ENCODE measurements at regions not wholly inside any gene's neighbourhood (a gene's known extent, or its start where the extent isn't known, plus 50 kb on each side); places are given as distances from the start of the nearest gene placed in this dataset.
"Not testable (repeated sequence)": the region's sequence is repeated elsewhere in the genome, so short reads cannot be mapped to it uniquely, and the experiment has no call there.

DNA sequence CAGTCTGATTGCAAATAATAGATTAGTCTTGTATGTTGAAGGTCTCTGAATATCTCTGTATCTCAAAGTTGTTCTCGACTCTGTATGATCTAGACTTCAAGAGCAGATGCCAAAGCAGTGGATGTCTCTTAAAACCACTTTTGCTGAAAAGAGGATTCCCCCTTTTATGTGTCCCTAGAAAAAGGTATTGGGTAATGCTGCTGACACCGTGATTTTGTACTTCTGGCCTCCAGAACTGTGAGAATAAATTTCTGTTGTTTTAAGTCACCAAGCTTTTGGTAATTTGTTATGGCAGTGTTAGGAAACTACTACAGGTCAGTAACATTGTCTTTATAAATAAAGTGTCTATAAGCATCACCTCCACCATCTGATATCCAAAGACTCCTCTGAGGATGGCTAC lies 85.3 kb upstream of the PIK3R1 start:
- no peak for DNase-seq
- H3K27me3 ChIP-seq (ENCODE audit: control insufficient read depth, insufficient read depth, low read length) = no peaks in the 10 kb centered on the region
- no peak overlapping the region for H3K4me3 ChIP-seq (ENCODE audit: insufficient read depth, low read depth, low read length)
- no peaks in the 10 kb centered on the region for H3K36me3 ChIP-seq (replicated peaks; ENCODE audit: control insufficient read depth, insufficient read depth, low read length)

DNA sequence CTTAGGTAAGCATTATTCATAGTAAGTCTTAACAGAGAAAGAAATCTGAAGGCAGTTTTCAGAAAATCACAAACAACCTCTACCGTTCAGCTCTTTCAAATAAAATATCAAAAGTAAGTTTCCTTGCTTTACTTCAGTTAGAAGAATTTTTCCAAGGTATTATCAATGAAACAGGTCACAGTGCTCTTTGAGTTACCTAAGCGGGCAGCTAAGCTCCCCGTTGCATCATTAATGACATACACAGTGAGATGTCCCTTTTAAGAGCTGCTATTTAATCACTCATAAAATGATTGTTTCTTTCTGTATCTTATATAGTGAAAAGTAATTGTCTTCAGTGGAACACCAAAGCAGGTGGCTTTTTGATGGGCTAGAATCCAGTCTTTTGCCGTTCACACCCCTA lies 86.2 kb upstream of the PIK3R1 start:
- Histone ChIP-seq H3K4me3 (ENCODE audit: insufficient read depth, low read depth, low read length) (no peak overlapping the region), H3K27me3 (ENCODE audit: control insufficient read depth, insufficient read depth, low read length) (no peaks in the 10 kb centered on the region), H3K36me3 (replicated peaks; ENCODE audit: control insufficient read depth, insufficient read depth, low read length) (no peaks in the 10 kb centered on the region)
- no peak for DNase-seq

DNA sequence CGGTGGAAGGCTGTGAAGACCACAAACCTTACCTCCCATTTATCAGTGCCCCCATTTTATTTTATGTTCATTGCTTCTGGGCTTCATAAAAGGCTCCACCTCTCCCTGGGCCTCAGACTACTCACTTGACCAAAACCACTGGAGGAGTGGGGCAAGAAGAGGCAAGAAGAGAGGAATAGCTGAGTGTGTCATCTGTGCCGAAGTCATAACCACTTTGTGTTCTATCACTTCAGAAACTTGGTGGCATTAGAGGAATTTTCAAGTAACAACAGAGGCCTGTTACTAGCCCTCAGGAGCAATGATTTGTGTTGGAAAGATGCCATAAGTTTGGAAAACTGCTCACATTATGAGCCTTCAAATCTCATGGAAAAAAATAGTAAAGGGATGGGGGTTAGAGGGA lies 88.7 kb upstream of the PIK3R1 start:
- Histone ChIP-seq H3K4me3 (ENCODE audit: insufficient read depth, low read depth, low read length) (no peak overlapping the region), H3K36me3 (replicated peaks; ENCODE audit: control insufficient read depth, insufficient read depth, low read length) (no peaks in the 10 kb centered on the region), H3K27me3 (ENCODE audit: control insufficient read depth, insufficient read depth, low read length) (no peaks in the 10 kb centered on the region)
- no peak for DNase-seq

DNA sequence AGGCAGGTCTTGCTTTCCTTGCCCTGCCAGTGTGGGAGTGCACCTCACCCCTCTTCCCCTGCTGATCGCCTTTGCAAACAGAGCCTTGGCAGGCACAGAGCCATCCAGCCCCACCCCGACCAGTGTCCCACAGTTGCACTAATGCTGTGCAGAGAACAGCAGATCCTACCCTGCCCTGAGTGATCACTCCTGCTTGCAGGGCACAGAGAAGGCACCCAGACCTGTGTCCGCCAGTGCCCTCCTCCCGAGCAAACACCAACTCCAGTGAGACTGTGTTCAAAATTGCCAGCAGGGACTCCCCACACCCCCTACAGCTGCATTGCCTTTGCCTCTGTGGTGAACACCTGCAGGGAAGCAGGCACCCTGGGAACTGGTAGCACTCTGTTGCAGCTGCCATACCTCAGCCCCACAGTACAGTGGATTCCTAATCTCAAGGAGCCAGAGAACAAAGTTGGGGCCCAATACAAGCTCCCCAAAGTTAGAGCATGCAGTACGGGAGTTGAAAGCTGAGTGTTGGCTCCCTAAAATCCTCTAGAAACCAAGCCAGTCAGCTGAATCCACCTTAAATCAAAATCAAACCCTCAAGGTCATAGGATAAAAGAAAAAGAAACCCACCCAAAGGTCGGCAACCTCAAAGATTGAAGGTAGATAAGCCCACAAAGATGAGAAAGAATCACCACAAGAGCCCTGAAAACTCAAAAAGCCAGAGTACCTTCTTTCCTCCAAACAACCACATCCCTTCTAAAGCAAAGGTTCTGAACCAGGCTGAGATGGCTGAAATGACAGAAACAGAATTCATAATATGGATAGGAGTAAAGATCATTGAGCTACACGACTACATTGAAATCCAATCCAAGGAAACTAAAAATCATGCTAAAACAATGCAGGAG lies 92.9 kb upstream of the PIK3R1 start:
- H3K36me3 ChIP-seq (replicated peaks; ENCODE audit: control insufficient read depth, insufficient read depth, low read length) = no peaks in the 10 kb centered on the region
- no peaks in the 10 kb centered on the region for H3K27me3 ChIP-seq (ENCODE audit: control insufficient read depth, insufficient read depth, low read length)
- no peak overlapping the region for H3K4me3 ChIP-seq (ENCODE audit: insufficient read depth, low read depth, low read length)
- no peak for DNase-seq

DNA sequence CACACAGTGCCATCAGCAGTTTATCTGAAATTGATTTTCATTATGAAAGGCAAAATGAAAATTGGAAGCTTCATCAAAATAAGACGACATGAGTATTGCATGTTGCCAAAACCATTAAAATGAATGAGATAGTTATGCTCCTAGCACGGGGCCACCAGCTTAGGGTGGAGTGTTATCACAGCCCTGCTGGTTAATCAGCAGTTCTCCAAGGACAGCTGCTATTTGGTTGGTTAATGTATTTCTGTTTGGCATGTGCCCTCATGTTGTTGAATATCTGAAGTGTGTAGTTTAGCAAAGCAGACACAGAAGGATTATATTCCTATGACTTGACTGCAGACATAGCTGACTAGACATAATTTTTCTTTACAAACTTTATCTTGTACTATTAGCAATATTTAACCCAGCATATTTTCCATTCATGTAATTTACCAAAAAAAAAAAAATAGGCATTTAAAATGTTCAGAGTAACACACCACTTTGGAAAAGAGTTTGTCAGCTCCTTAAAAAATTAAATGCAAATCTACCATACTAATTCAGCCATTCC lies 98.6 kb upstream of the PIK3R1 start:
- no peaks in the 10 kb centered on the region for H3K36me3 ChIP-seq (replicated peaks; ENCODE audit: control insufficient read depth, insufficient read depth, low read length)
- no peaks in the 10 kb centered on the region for H3K27me3 ChIP-seq (ENCODE audit: control insufficient read depth, insufficient read depth, low read length)
- DNase-seq = no peak
- H3K4me3 ChIP-seq (ENCODE audit: insufficient read depth, low read depth, low read length) = no peak overlapping the region

DNA sequence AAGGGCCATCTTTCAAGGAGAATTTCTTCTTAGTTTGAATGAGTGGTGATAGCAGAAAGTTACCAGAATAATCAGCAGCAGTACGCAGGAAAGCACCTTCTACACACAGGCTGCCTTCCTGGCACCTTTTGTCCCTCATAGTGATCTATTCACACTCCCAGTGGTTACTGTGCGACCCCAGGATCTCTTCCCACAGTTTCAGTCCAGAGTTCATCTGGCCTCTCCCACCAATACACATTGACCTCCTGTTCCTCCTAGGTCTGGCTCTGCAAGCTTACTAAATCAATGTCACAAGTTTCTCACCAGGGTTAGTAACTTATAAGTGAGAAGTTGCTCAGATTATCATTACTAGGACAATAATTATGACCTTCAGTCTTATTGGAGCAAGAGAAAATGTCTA lies 99.1 kb upstream of the PIK3R1 start:
- Histone ChIP-seq H3K4me3 (ENCODE audit: insufficient read depth, low read depth, low read length) (no peak overlapping the region), H3K36me3 (replicated peaks; ENCODE audit: control insufficient read depth, insufficient read depth, low read length) (no peaks in the 10 kb centered on the region), H3K27me3 (ENCODE audit: control insufficient read depth, insufficient read depth, low read length) (no peaks in the 10 kb centered on the region)
- DNase-seq = no peak

GRCh38 chr5:68115584-68115983 lies 100.0 kb upstream of the PIK3R1 start:
- DNase-seq = no peak
- no peaks in the 10 kb centered on the region for H3K36me3 ChIP-seq (replicated peaks; ENCODE audit: control insufficient read depth, insufficient read depth, low read length)
- H3K27me3 ChIP-seq (ENCODE audit: control insufficient read depth, insufficient read depth, low read length) = no peaks in the 10 kb centered on the region
- no peak overlapping the region for H3K4me3 ChIP-seq (ENCODE audit: insufficient read depth, low read depth, low read length)

DNA sequence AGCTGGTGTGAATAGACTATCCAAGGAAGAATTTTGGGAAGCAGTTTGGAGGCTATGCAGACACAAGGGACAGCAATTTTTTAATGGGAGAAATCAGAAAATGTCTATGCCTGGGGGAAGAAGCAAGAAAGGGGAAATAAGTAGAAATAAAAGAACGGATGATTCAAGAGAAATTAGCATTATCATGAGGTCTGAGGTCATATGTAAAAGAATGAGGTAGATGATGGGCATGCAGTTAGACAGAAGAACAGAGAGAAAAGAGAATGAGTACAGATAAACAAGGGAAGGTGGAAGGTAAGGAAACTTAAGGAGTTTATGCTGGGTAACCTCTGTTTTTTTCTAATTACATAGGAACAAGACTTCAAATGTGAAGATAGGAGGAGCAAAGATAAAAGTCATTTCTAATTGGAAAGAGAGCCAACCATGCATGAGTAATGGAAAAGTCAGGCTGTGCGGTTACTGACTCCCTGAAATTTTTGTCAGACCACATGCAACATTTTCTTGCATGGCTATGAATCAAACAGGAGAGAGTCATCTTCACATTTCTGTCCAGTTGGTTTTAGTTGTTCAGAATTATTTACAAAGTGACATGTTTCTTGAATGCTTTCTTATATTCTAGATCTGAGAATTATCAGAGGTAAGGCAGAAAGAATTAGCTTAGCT lies 101.0 kb upstream of the PIK3R1 start:
- no peaks in the 10 kb centered on the region for H3K27me3 ChIP-seq (ENCODE audit: control insufficient read depth, insufficient read depth, low read length)
- H3K36me3 ChIP-seq (replicated peaks; ENCODE audit: control insufficient read depth, insufficient read depth, low read length) = no peaks in the 10 kb centered on the region
- H3K4me3 ChIP-seq (ENCODE audit: insufficient read depth, low read depth, low read length) = no peak overlapping the region
- DNase-seq = no peak

DNA sequence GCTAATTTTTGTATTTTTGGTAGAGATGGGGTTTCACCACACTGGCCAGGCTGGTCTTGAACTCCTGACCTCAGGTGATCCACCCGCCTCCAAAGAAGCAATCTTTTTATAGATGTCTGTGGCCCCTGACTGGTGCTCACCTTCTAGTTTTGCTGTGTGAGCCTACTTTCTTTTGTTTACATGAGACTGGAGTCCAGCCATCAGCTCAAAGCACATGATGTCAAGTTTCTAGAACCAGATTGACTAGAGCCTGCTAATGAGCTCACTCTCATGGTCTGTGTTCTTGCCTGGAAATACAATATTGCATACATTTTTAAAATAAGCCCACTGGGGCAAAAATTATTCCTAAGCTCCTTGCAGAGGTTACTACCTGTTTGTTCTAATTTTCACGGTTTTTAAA lies 102.9 kb upstream of the PIK3R1 start:
- DNase-seq = no peak
- Histone ChIP-seq H3K4me3 (ENCODE audit: insufficient read depth, low read depth, low read length) (no peak overlapping the region), H3K27me3 (ENCODE audit: control insufficient read depth, insufficient read depth, low read length) (no peaks in the 10 kb centered on the region), H3K36me3 (replicated peaks; ENCODE audit: control insufficient read depth, insufficient read depth, low read length) (no peaks in the 10 kb centered on the region)

GRCh38 chr5:68110894-68111293 lies 104.7 kb upstream of the PIK3R1 start:
- no peaks in the 10 kb centered on the region for H3K36me3 ChIP-seq (replicated peaks; ENCODE audit: control insufficient read depth, insufficient read depth, low read length)
- H3K4me3 ChIP-seq (ENCODE audit: insufficient read depth, low read depth, low read length) = no peak overlapping the region
- no peaks in the 10 kb centered on the region for H3K27me3 ChIP-seq (ENCODE audit: control insufficient read depth, insufficient read depth, low read length)
- no peak for DNase-seq

DNA sequence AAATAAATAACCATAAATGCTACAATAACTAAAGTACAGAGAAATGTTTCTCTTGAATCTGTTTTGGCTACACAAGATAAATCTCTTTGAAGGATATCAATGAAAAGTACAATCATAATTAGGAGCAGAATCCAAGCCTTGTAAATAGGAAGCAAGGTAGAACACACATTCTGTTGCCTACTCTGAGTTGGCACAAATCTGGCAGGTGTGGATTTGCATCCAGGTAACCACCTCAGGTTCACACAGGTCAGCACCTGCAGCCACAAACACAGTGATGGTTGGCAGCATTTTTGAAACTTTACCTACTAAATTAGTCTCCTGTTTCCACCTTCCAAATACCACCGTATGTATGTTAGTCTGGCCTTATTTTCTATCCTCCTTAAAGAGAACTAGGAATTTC lies 105.3 kb upstream of the PIK3R1 start:
- Histone ChIP-seq H3K36me3 (replicated peaks; ENCODE audit: control insufficient read depth, insufficient read depth, low read length) (no peaks in the 10 kb centered on the region), H3K27me3 (ENCODE audit: control insufficient read depth, insufficient read depth, low read length) (no peaks in the 10 kb centered on the region), H3K4me3 (ENCODE audit: insufficient read depth, low read depth, low read length) (no peak overlapping the region)
- DNase-seq = no peak

- not testable (repeated sequence) for H3K27me3 ChIP-seq (ENCODE audit: control insufficient read depth, insufficient read depth, low read length); DNase-seq; H3K4me3 ChIP-seq (ENCODE audit: insufficient read depth, low read depth, low read length); H3K36me3 ChIP-seq (replicated peaks; ENCODE audit: control insufficient read depth, insufficient read depth, low read length)
Observed at GRCh38 chr5:68104217-68104616, 111.3 kb upstream of the PIK3R1 start.

DNA sequence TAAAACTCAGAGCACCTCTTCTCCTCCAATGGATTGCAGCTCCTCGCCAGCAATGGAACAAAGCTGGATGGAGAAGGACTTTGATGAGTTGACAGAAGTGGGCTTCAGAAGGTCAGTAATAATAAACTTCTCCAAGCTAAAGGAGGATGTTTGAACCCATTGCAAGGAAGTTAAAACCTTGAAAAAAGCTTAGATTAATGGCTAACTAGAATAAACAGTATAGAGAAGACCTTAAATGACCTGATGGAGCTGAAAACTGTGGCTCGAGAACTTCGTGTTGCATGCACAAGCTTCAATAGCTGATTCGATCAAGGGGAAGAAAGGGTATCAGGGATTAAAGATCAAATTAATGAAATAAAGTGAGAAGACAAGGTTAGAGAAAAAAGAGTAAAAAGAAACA lies 112.3 kb upstream of the PIK3R1 start:
- H3K36me3 ChIP-seq (replicated peaks; ENCODE audit: control insufficient read depth, insufficient read depth, low read length); H3K4me3 ChIP-seq (ENCODE audit: insufficient read depth, low read depth, low read length); DNase-seq; H3K27me3 ChIP-seq (ENCODE audit: control insufficient read depth, insufficient read depth, low read length): not testable (repeated sequence)

DNA sequence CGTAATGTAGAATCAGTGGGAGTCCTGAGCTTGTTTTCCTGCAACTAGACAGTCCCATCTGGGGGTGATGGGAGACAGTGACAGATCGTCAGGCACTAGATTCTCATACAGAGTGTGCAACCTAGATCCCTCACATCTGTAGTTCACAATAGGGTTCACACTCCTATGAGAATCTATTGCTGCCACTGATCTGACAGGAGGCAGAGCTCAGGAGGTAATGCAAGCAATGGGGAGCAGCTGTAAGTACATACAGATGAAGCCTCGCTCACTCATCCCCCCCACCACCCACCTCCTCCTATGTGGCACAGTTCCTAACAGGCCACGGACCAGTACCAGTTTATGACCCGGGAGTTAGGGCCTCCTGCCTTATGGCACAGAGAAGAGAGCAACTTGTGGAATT lies 116.2 kb upstream of the PIK3R1 start:
- H3K4me3 ChIP-seq (ENCODE audit: insufficient read depth, low read depth, low read length) = no peak overlapping the region
- no peaks in the 10 kb centered on the region for H3K36me3 ChIP-seq (replicated peaks; ENCODE audit: control insufficient read depth, insufficient read depth, low read length)
- no peak for DNase-seq
- no peaks in the 10 kb centered on the region for H3K27me3 ChIP-seq (ENCODE audit: control insufficient read depth, insufficient read depth, low read length)

GRCh38 chr5:68093455-68094159 lies 121.9 kb upstream of the PIK3R1 start:
- no peak overlapping the region for H3K4me3 ChIP-seq (ENCODE audit: insufficient read depth, low read depth, low read length)
- H3K36me3 ChIP-seq (replicated peaks; ENCODE audit: control insufficient read depth, insufficient read depth, low read length) = no peaks in the 10 kb centered on the region
- no peak for DNase-seq
- no peaks in the 10 kb centered on the region for H3K27me3 ChIP-seq (ENCODE audit: control insufficient read depth, insufficient read depth, low read length)
